Stromal cell of bone marrow (primary cell): ENCODE measurements at regions not wholly inside any gene's neighbourhood (a gene's known extent, or its start where the extent isn't known, plus 50 kb on each side); places are given as distances from the start of the nearest gene placed in this dataset.

Source experiments
- DNase-seq: peaks from one replicate; pipeline ENCODE4 v3.0.0-alpha.2; 2012; ENCODE audit warnings: low read depth

DNA sequence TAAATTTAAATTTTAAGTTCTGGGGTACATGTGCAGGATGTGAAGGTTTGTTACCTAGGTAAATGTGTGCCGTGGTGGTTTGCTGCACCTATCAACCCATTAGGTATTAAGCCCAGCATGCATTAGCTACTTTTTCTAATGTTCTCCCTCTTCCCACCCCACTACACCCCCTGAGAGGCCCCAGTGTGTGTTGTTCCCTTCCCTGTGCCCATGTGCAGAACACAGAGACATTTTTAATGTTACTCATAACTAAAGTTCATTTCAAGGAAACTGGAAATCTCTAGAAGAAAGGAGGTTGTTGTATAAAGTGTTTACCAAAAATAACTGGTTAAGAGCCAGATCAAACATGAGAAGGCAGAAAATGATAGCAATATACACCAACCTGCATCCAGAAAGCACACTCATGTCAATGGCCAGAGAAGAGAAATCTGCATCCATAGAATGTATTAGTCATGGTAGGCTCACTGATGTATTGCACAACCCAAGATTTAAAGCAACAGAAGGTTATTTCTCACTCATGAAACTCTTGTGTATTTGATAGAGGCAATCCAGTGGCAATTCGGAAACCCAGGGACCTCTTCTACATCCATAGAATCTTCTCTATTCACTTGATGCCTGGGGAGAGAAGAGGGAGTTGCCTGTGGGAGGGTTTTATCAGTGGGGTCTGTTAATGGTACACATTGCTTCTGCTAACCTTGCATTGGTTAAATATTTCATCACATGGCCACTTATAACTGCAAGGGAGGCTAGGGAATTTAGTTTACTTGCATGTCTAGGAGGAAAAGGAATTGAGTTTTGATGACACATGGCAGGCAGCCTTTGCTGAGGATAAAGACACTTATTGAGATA, 321.9 kb upstream of the RASGRP1 start:
- DNase-seq = peak; percentile 65

DNA sequence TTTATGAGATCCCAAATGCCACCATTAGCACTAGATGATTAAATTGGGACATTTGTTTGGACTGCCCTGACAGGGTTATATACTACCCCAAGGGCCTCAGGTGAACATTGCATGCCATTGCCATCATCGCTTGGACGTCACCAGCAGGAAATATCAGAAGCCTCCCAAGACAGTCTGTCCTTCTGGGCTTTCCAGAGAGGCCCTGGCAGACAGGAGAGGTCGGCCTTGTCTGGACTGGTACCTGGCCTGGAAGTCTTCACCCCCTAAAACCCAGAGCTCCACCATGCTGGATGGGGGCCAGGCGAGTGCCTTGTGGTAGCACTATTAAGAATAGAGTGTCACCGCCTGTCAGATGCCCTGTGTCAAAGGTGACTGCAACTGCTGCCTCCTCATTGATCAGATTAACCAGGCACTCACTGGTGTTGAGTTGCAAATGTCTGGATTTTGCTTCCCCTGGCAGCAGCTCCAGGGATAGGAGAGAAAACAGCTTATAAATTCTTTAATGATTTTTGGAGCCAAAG, 324.1 kb upstream of the RASGRP1 start:
- no peak for DNase-seq

DNA sequence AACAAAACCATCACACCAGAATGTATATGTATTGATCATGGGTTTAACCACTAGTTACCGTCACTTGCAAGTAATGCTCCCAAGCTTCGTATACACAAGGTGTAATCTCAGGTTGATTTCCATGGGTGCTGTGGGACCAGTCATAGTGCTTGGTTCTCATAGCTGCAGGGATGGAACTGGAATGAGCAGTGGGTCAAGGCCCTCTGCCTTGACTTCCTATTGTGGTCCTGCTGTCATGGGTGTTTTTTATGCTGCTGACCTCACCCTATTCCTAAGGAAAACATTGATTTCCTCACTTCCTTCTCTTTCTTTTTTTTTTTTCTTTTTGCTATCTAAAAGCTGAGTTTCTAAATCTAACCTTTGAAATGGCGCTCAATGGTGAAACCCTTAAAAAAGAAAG, 325.6 kb upstream of the RASGRP1 start:
- no peak for DNase-seq

DNA sequence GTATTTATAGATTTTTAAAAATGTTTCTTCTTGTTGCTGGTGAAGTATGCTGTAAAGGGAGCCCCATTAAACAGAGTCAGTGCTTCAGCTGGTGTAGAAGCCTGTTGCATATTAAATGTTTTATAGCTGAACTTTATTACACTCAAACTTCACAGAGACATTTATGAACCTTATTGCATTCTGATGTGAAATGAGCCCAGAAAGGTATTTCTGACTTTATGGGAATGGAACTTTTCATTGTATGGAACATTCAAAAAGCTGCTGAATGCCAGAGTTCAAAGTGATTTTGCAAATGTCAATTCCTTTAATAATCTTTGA, 329.3 kb upstream of the RASGRP1 start:
- DNase-seq = no peak

DNA sequence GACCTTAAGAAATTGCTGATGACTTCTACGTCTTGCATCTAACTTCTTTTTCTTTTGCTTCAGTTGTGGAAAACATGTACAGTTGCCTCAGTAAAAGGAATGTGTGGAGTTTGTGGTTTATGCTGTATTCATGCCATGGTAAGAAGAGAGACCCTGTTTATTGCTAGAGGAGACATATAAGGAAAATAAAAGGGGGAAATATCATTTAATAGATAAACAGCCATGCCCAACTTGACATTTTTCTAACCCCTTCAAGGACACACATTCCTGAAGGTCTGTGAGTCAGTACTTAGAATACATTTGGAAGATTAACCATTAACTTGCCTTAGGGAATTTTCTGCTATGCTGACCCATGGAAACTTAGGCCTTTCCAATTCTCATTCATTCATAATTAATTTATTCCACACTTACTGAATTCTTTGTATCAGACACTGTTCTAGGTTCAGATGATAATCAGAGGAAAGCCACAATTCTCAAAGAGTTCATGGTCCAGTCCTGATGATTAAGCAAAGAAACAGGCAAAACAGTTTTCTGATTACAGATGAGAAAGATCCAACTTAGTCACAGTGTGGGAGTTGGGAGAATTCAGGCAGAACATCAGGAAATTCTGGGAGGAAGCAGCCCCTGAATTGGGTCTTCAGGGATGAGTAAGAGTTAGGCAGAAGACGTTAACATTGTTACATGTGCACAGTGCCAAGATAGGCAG, 329.8 kb upstream of the RASGRP1 start:
- DNase-seq = peak; percentile 78

DNA sequence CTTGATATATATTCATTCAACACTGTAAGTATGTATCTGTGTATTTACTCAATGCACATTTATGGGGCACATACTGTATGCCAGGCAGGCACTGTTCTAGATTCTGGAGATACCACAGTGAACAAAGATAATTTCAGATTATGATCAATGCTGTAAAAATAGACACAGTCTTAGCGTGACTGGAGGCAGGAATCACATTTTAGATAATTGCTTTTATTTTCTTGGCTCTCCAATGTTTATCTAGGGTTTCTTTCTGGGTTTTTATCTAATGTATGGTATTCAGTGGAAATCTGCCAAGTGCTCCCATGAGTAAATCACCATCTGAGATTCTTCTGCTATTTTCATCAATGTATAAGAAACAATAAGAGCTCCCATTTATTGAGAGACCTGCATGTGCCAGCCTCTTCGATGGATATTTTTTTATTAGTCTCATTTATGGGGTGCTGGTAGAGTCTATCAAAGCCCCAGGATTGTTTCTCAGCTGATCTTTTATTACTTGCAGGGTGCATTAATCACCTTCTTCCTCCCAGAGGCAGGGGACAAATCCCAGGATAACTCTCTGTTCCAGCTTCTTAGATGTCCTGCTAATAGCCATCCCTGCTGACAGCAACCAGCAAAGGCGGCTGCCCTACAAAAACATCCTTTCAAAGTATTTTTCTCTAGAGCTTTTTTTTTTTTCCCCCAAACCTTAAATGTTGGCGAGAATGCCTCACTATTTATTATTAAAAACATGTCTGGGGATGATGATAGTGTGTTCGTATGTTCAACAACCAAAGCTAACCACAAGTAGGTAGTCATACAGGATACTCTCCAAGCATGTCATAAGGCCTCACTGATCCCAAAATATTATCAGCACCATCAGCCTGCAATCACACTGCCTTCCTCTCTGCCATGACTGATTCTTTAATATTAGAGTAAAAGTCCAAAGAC, 331.0 kb upstream of the RASGRP1 start:
- peak; percentile 59 for DNase-seq

DNA sequence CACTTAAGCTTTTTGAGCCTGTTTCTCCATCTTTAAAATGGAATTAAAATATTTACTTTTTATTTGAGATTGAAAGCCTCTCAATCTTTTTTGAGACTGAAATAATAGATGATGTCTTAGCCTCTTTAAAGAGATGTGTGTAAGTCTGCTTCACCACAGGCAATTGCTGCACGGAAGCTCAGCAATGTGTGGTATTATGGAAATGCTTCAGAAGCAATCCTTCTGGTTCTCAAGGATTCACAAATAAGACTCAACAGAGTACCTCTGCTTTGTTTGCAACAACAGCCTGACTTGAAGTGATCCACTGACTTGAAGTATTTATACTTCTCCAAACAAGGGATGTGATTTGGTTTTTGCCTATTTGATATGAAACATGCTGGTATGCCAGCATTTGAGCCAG, 332.0 kb upstream of the RASGRP1 start:
- no peak for DNase-seq

DNA sequence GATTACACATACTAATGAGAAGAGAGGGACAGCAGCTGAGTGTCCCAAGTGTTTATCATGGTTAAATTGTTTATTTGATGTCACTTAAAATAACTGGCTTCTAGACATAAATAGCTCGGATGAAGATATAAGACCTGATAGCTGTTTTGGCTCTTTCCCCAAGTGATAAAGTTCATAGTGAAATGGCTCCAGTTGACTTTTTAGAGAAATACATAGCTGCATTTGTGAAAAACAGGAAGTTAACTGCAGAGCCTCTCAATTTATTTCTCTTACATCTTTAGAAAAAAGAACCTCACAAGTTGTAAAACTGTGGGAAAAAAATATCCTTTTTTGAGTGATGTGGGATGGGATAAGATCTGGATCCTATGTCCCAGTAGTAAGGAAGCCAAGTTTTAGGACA, 332.9 kb upstream of the RASGRP1 start:
- DNase-seq = no peak

DNA sequence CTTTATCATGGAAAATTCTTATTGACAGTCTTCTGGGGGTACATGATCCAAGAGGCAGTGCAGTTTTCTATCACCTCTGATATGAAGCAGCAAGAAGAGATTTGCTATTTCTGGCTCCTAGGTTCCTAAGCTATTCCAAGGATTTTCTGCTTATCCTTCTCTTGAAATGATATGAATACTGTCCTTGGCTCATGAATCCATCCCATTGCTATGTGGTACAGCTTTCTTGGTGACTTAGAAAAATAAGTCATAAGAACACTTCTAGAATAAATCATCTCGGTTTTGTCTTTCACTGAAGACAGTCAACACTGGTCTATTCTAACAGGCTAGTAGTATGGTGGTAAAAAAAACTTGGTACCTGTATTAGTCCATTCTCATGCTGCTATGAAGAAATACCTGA, 333.6 kb upstream of the RASGRP1 start:
- no peak for DNase-seq

DNA sequence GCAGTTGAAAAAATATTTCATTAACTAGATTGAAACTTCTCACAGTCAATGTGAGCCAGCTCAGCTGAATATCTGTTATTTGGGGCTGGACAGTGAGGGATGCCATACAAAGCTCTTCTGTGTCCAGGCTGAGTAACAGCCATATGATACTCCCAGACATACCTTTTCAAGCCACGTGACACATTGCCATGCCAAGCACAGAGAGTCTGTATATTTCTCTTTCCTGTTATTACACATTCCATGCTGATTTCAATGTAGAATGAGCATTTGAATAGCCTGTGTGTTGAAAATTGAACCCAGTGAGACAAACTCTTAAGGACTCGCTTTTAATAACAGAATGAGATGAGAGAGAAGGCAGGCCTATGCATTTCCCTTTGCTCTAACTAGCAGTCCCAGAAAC, 334.7 kb upstream of the RASGRP1 start:
- no peak for DNase-seq

DNA sequence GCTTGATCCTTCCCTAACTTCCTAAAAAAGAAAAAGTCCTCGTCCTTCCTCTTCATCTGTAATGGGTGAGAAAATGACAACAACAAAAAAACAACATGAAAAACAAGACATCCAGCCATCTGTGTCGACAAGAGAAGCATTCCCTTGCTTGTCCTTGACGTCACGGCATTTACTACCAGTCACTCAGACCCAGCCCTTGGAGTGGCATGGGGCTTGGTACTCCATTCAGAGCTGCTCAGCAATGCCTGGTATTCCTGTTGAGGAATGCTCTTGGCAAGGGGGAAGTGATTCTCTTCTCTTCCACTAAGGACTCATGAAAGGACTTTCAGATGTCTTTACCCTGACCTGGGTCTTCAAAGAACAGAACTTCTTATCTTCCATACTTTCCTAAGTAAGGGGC, 339.7 kb upstream of the RASGRP1 start:
- no peak for DNase-seq

DNA sequence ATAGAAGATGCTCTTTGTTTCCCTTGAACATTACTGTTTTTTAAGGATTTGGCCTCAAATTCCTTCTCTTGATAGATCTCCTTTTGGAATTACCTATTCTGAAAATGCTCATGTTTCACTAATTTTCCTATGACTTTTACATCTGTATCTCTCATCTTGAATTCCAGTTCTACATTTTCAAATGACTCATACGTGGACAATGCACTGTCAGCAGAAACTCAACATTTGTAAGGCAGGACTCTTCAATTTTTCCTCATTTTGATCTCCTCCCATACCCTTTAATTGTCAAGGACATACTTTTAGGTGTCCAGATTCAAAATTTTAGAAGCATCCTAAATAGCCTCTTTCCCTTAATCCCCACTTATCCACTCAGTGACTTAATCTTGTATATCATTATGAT, 341.0 kb upstream of the RASGRP1 start:
- DNase-seq = no peak

DNA sequence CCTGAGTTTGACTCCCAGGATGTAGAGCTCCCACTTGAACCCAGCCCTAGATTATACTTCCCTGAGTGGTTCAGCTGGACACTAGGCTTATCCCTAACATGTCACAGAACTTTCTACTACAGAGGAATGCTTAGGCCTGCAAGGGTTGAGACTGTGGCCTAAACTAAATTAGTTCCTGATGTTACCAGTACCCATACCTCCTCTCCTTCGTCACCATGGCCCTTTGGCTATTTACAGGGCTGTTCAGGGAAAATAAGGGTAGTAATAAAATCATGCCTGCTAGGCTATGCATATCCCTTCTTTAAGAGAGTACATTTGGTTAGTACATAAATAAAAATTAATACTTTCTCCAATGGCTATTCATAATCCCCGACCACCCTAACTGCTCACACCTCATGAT, 356.4 kb upstream of the RASGRP1 start:
- no peak for DNase-seq

DNA sequence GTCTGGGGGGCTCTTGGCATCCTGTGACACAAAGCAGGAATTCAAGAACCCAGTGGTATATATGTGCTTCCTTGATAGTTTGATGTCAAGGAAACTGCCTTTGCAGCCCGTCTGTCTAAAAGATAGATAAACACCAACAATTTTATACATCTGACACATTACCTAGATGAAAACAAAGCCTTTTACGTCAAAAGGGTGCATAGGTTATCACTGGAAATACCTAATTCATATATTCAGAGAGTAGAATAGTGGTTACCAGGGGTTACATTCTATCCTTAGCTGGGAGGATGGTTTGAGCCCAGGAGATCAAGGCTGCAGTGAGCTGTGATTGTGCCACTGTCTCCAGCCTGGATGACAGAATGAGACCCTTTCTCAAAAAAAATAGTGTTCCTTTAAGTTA, 356.9 kb upstream of the RASGRP1 start:
- DNase-seq = no peak

DNA sequence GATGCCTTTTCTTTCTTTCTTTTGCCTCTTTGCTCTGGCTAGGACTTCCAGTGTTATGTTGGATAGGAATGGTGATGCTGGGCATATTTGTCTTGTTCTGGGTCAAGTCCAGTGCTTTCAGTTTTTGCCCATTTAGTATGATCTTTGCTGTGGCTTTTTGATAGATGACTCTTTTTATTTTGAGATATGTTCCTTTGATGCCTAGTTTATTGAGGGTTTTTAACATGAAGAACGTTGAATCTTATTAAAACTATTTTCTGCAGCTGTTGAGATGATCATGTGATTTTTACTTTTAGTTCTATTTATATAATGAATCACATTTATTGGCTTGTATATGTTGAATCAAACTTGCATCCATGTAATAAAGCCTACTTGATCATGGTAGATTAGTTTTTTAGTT, 363.8 kb upstream of the RASGRP1 start:
- DNase-seq = no peak

DNA sequence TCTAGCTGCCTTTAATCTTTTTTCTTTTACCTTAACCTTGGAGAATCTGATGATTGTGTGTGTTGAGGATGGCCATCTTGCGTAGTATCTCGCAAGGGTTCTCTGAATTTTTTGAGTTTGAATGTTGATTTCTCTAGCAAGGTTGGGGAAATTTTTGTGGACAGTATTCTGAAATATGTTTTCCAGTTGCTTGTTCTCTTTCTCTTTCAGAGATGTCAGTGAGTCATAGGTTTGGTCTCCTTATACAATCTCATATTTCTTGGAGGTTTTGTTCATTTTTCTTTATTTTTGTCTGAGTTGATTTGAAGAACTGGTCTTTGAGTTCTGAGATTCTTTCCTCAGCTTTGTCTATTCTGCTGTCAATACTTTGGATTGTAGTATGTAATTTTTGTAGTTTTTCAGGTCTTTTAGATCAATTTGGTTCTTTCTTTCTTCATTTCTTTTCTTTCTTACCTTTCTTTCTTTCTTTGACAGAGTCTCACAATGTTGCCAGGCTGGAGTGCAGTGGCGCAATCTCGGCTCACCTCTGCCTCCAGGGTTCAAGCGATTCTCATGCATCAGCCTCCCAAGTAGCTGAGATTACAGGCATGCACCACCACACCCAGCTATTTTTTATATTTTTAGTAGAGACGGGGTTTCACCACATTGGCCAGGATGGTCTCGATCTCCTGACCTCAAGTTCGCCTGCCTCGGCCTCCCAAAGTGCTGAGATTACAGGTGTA, 366.4 kb upstream of the RASGRP1 start:
- DNase-seq = peak; percentile 35

DNA sequence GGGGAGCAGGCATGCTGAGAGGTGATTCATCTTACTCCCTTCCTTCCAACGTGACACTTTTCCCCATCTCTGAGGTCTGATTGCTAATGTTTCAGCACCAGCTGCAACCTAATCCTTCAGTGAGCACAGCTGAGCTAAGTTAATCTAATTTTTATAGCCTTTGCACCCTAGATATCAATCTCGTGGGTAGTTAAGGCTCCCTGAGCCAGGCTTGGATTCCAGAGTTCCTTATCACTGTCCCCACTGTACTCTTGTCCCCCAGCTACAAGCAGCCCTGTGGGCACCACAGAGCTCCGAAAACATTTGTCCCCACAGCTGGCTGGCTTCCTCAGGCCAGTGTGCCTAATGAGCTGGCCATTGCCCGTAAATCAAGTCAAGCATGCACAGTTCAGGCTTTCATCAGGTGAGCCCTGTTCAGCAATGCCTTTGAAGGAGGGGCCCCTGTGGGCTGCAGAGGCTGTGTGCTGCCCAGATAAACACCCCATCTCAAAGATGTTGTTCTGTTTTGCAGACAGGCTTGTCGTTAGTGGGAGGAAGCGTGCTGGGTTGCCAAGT, 376.9 kb upstream of the RASGRP1 start:
- DNase-seq = peak; percentile 14

DNA sequence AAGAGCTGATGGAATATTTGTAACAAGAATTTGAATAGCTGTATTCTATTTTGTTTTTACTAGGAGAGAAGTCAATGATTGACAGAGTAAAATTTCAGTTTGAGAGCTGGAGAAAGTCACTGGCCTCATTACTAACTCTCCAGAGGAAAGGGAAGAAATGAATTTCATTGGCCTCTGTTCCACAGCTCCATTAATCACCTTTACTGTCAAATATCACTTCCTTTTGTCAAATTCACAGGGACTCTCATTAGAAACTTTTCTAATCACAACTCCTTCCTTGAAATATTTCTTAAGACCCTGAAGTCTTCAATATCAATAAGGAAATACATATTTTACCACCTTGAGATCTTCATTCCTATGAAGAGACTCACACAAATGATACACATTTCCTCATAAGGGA, 379.9 kb upstream of the RASGRP1 start:
- no peak for DNase-seq

DNA sequence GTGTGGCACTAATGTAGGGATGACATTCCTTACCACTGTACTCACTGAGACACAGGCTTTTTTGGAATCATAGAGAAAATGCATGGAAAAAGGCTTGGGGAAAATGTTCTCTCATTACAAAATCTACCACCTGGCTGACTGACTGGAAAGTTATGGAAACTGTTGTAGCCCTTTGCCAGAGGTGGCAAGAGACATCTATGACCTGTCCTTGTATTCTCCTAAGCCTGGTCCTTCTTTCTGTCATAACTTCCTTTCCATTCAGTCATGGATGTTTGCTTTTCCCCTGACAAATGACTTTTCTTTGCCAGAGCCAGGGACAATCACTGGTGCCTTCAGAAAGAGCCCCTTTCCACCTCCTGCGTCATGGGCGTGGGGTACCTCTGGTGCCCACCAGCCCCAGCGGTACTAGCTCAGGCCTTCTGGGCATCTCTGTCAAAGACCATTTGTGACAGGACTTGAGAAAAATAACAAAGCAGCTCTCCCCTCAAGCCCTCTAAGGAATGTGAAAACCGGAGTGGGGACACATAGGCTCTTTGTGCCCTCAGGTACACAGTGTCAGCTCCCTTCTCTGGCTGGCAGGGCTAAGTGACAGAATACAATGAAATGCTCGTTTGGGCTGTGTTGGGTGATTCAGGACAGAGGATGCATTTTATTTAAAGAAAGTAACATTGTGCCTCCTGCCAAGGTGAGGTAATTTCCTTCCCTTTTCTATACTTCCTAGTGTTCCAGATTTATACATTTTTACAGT, 381.1 kb upstream of the RASGRP1 start:
- DNase-seq = no peak

DNA sequence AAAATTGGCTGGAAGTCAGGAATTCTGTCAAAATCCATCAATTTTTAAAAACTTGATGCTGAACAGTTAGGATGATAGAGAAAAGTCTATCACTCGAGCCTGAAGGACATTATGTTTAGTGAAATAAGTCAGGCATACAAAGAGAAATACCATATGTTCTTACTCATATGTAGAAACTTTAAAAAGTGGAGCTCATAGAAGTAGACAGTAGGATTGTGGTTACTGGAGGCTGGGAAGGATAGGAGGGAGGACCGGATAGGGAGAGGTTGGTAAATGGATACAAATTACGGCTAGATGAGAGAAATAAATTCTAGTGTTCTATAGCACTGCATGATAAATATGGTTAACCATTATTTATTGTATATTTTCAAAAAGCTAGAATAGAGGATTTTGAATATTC, 389.5 kb upstream of the RASGRP1 start:
- no peak for DNase-seq

DNA sequence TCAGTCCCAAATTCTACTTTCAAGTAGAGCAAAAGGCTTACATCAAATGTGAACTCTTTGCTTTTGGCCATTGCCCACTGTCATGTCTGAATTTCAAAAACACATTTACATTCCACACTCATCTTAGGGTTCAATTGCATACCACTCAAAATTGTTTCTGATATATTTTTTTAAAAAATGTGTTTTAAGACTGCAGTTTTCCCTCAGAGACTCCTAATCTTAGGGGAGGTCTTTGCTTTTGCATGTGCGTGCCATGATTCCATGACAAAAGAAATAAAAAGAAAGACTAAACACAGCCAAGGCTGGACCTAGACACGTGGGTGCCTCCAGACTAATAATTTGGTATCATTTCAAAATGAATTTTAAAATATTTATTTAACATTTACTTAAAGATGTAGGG, 396.8 kb upstream of the RASGRP1 start:
- no peak for DNase-seq
